HepG2 (cell line): ENCODE measurements at regions not wholly inside any gene's neighbourhood (a gene's known extent, or its start where the extent isn't known, plus 50 kb on each side); places are given as distances from the start of the nearest gene placed in this dataset.

Source experiments
- ATAC-seq: fragments of 200-7000 bp; cut with Tn5 transposase; 3 replicates; pipeline ENCODE4 v1.9.1; 2020; ENCODE audit warnings: mild to moderate bottlenecking, moderate library complexity
- BruUV-seq: library from RNA; stranded (reverse); fragments of 400-500 nt; replicated peaks from 2 replicates; lab custom pipeline; 2021; lab: Mats Ljungman, UMichigan
- CTCF ChIA-PET: fragments of 300-600 bp; formaldehyde crosslinking; extraction: SDS; loops from one replicate; lab custom pipeline; 2021; ENCODE audit warnings: low total read pairs, inconsistent platforms, low intra/inter-chr PET ratio; lab: Yijun Ruan, JAX
- POLR2A ChIA-PET: fragments of 350-600 bp; sonication (Branson Sonifier 250); formaldehyde crosslinking; loops from one replicate; lab custom pipeline; 2020; ENCODE audit warnings: antibody characterized with exemption, inconsistent platforms; lab: Yijun Ruan, JAX
- DNase-seq: peaks from one replicate; pipeline ENCODE4 v3.0.0-alpha.2; 2015; ENCODE audit warnings: low spot score
- FAIRE-seq: peaks from 3 replicates; lab custom pipeline; 2011; peaks lifted over from hg19 to GRCh38; lab: Jason Lieb, UNC
- H2AFZ ChIP-seq: one replicate; pipeline ENCODE4 v1.6.1; 2011; ENCODE audit warnings: low read length, inconsistent platforms
- H3K27ac ChIP-seq: fragments of 300-600 bp; 3 replicates; pipeline ENCODE4 v1.8.0; 2011; ENCODE audit warnings: mixed run types, mild to moderate bottlenecking, mixed read lengths, low read length, inconsistent platforms; ENCODE audit not compliant: insufficient read depth; ENCODE audit errors: extremely low read length
- H3K27me3 ChIP-seq, 2 experiments: fragments of 200-600 bp in 1 of 2; 2 replicates in 1 of 2; 3 replicates in 1 of 2; pipeline versions ENCODE4 v1.6.0 to v1.8.0; 2011; ENCODE audit warnings: low read length in 2 of 2, mild to moderate bottlenecking in 2 of 2, moderate library complexity in 2 of 2, inconsistent platforms in 1 of 2; ENCODE audit not compliant: insufficient read depth in 2 of 2, control insufficient read depth in 1 of 2
- H3K36me3 ChIP-seq, 2 experiments: fragments of 200-600 bp in 1 of 2; replicated peaks in 1 of 2; 2 replicates in 1 of 2; 3 replicates in 1 of 2; pipeline versions ENCODE4 v1.5.1 to v1.8.0; 2011; ENCODE audit warnings: low read length in 2 of 2, inconsistent platforms in 1 of 2; ENCODE audit not compliant: insufficient read depth in 2 of 2, control insufficient read depth in 1 of 2
- H3K4me1 ChIP-seq: 2 replicates; pipeline ENCODE4 v1.5.1; 2012; ENCODE audit warnings: low read length, inconsistent platforms; ENCODE audit not compliant: insufficient read depth
- H3K4me2 ChIP-seq: 2 replicates; pipeline ENCODE4 v1.6.0; 2011; ENCODE audit warnings: low read depth, low read length, inconsistent platforms
- H3K4me3 ChIP-seq, 3 experiments: fragments of 200-600 bp in 1 of 3; sonication (generic), shearing (Covaris generic) in 1 of 3; replicated peaks in 1 of 3; 2 replicates each; pipeline ENCODE4 v1.5.1; 2011 to 2016; ENCODE audit warnings: low read length in 3 of 3, inconsistent platforms in 2 of 3, low read depth in 2 of 3, mild to moderate bottlenecking in 2 of 3, control low read depth in 1 of 3, mixed read lengths in 1 of 3; ENCODE audit not compliant: insufficient read depth in 1 of 3
- H3K79me2 ChIP-seq: one replicate; pipeline ENCODE4 v1.6.1; 2011; ENCODE audit warnings: low read length, inconsistent platforms; ENCODE audit not compliant: insufficient read depth
- H3K9ac ChIP-seq: 2 replicates; pipeline ENCODE4 v1.6.0; 2011; ENCODE audit warnings: mild to moderate bottlenecking, low read depth, low read length, inconsistent platforms; ENCODE audit not compliant: insufficient read depth
- H3K9me3 ChIP-seq: 2 replicates; pipeline ENCODE4 v1.5.1; 2012; ENCODE audit warnings: mild to moderate bottlenecking, low read length
- H4K20me1 ChIP-seq: 2 replicates; pipeline ENCODE4 v1.6.0; 2011; ENCODE audit warnings: inconsistent platforms, mild to moderate bottlenecking, low read length, moderate library complexity; ENCODE audit not compliant: insufficient read depth
- CBX1 ChIP-seq: IDR thresholded peaks from one replicate; pipeline ENCODE4 v1.6.1; 2016; ENCODE audit warnings: antibody characterized with exemption, low read depth
- ELF3 ChIP-seq: IDR thresholded peaks from 2 replicates; pipeline ENCODE4 v1.6.1; 2016; ENCODE audit warnings: missing genetic modification reagents, missing compliant biosample characterization
- GTF3A ChIP-seq: sonication (generic); formaldehyde crosslinking; conservative IDR thresholded peaks from 2 replicates; pipeline ENCODE4 v1.4.0; 2020; ENCODE audit warnings: mild to moderate bottlenecking, missing genetic modification reagents
- HNF4G ChIP-seq, 2 experiments: sonication (generic) in 1 of 2; formaldehyde crosslinking in 1 of 2; IDR thresholded peaks; 2 replicates each; pipeline versions ENCODE4 v1.4.0 to v1.6.1; 2011 to 2020; ENCODE audit warnings: borderline replicate concordance in 2 of 2, low read depth in 2 of 2, mild to moderate bottlenecking in 2 of 2, low read length in 1 of 2, missing genetic modification reagents in 1 of 2, moderate library complexity in 1 of 2
- HOXA3 ChIP-seq: sonication (generic); formaldehyde crosslinking; IDR thresholded peaks from 2 replicates; pipeline ENCODE4 v1.5.0; 2020; ENCODE audit warnings: missing genetic modification reagents
- MEF2D ChIP-seq: sonication (generic); formaldehyde crosslinking; IDR thresholded peaks from 2 replicates; pipeline ENCODE4 v1.5.1; 2020; ENCODE audit warnings: mild to moderate bottlenecking, missing genetic modification reagents
- MYPOP ChIP-seq: sonication (generic); formaldehyde crosslinking; IDR thresholded peaks from 2 replicates; pipeline ENCODE4 v1.8.1; 2023; ENCODE audit warnings: mild to moderate bottlenecking, moderate library complexity, missing genetic modification reagents
- PCBP1 ChIP-seq: fragments of 200-400 bp; formaldehyde crosslinking; IDR thresholded peaks from 2 replicates; pipeline ENCODE4 v1.6.1; 2017; ENCODE audit warnings: mild to moderate bottlenecking, low read depth, low read length, borderline replicate concordance
- PLRG1 ChIP-seq: fragments of 450-650 bp; conservative IDR thresholded peaks from 2 replicates; pipeline ENCODE4 v1.6.1; 2016
- SMAD3 ChIP-seq: sonication (generic); formaldehyde crosslinking; IDR thresholded peaks from 2 replicates; pipeline ENCODE4 v1.4.0; 2020; ENCODE audit warnings: missing genetic modification reagents
- TBX3 ChIP-seq: fragments of 450-650 bp; IDR thresholded peaks from 2 replicates; pipeline ENCODE4 v1.6.1; 2017; ENCODE audit warnings: antibody characterized with exemption, mild to moderate bottlenecking, inconsistent platforms, borderline replicate concordance
- ZNF577 ChIP-seq: sonication (generic); formaldehyde crosslinking; IDR thresholded peaks from 2 replicates; pipeline ENCODE4 v1.4.0; 2020; ENCODE audit warnings: mild to moderate bottlenecking, low read depth, missing genetic modification reagents, borderline replicate concordance
- ZNF704 ChIP-seq: sonication (generic); formaldehyde crosslinking; IDR thresholded peaks from 2 replicates; pipeline ENCODE4 v1.8.1; 2023; ENCODE audit warnings: mild to moderate bottlenecking, inconsistent platforms, moderate library complexity, missing genetic modification reagents, borderline replicate concordance
- ZNF75D ChIP-seq: sonication (generic); formaldehyde crosslinking; IDR thresholded peaks from 2 replicates; pipeline ENCODE4 v1.8.1; 2023; ENCODE audit warnings: missing genetic modification reagents, mild to moderate bottlenecking, borderline replicate concordance
- WGBS: methylation state at CpG from one replicate; pipeline ENCODE4 v1.1.6; 2017; ENCODE audit warnings: low lambda C conversion rate; 5-methylcytosine and 5-hydroxymethylcytosine counted together
- in situ Hi-C: cut with HindIII; loops from 2 replicates; pipeline ENCODE4 v1.10.0; 2017; ENCODE audit warnings: low pct_unique_long_range_greater_than_20kb; ENCODE audit not compliant: extremely low pct_ligation_motif_present
- intact Hi-C: fragments of 100-400 bp; cut with micrococcal nuclease; formaldehyde crosslinking; loops from one replicate; pipeline ENCODE4 v1.10.0; 2022; ENCODE audit not compliant: unreplicated experiment
- TF ChIP-seq, protein P1 (sequence below): fragments of 450-650 bp; IDR thresholded peaks from 2 replicates; pipeline ENCODE4 v1.6.1; 2017
- TF ChIP-seq, protein P2 (sequence below): IDR thresholded peaks from 2 replicates; pipeline ENCODE4 v1.6.1; 2016

DNA sequence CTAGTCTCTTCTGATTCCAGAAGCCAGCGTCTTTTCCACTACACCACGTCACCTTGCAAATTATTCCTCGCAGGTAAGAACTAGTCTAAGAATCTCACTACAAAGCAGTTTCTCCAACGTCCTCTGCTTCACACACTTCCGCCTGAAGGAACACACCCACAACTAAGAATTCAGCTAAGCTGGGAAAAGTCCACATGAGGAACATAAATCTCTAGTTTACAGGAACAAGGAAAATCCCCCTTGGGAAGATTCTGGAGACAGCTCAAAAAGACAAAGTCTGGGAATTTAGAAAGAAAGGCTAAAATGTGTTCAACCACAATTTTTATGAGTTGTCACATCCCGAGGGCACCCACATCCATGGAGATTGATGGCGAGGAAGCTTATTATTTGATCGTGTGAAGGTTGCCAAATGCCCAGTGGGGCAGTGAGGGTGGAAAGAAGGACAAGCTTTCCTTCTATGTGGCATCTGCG lies 780.2 kb upstream of the TBX3 start:
- Histone ChIP-seq H3K27me3 (no peaks in the 10 kb centered on the region), H3K9ac (no peak overlapping the region), H3K4me1 (peaks cover 17% of the 10 kb centered on the region), H4K20me1 (no peaks in the 10 kb centered on the region), H2AFZ (no peak overlapping the region), H3K27ac (no peak overlapping the region), H3K36me3 (no peaks in the 10 kb centered on the region), H3K79me2 (no peaks in the 10 kb centered on the region), H3K9me3 (no peaks in the 10 kb centered on the region), H3K4me3 (no peak overlapping the region), H3K4me2 (no peak overlapping the region)
- ChIA-PET CTCF (no interaction called here), POLR2A (interaction anchor here (0.6 kb wide), 1 partner anchor 252 kb away, joined by 3 read pairs; no protein-coding TSS in a partner anchor)
- no TSS peak for BruUV-seq
- intact Hi-C loops: no loop called here
- 92% methylated on average over 9 of the region's 9 CpGs for WGBS
- no peak for TF ChIP-seq HOXA3 (CRISPR knock-in tag)
- TF ChIP-seq PCBP1: no peak
- TF ChIP-seq MYPOP (CRISPR knock-in tag): no peak
- TF ChIP-seq ZNF75D (CRISPR knock-in tag): no peak
- TF ChIP-seq ELF3 (CRISPR knock-in tag): no peak
- no peak for TF ChIP-seq CBX1
- TF ChIP-seq, protein P1, sequence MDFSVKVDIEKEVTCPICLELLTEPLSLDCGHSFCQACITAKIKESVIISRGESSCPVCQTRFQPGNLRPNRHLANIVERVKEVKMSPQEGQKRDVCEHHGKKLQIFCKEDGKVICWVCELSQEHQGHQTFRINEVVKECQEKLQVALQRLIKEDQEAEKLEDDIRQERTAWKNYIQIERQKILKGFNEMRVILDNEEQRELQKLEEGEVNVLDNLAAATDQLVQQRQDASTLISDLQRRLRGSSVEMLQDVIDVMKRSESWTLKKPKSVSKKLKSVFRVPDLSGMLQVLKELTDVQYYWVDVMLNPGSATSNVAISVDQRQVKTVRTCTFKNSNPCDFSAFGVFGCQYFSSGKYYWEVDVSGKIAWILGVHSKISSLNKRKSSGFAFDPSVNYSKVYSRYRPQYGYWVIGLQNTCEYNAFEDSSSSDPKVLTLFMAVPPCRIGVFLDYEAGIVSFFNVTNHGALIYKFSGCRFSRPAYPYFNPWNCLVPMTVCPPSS: no peak
- no peak for TF ChIP-seq ZNF704 (CRISPR knock-in tag)
- TF ChIP-seq MEF2D (CRISPR knock-in tag): no peak
- no peak for TF ChIP-seq GTF3A (CRISPR knock-in tag)
- no peak for TF ChIP-seq TBX3
- TF ChIP-seq SMAD3 (CRISPR knock-in tag): no peak
- no peak for TF ChIP-seq ZNF577 (CRISPR knock-in tag)
- TF ChIP-seq, protein P2, sequence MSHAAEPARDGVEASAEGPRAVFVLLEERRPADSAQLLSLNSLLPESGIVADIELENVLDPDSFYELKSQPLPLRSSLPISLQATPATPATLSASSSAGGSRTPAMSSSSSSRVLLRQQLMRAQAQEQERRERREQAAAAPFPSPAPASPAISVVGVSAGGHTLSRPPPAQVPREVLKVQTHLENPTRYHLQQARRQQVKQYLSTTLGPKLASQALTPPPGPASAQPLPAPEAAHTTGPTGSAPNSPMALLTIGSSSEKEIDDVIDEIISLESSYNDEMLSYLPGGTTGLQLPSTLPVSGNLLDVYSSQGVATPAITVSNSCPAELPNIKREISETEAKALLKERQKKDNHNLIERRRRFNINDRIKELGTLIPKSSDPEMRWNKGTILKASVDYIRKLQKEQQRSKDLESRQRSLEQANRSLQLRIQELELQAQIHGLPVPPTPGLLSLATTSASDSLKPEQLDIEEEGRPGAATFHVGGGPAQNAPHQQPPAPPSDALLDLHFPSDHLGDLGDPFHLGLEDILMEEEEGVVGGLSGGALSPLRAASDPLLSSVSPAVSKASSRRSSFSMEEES (CRISPR knock-in tag): no peak
- no peak for TF ChIP-seq HNF4G (IDR thresholded peaks at IDR 0.05; ENCODE audit: borderline replicate concordance, low read depth, low read length)
- no peak for TF ChIP-seq HNF4G (CRISPR knock-in tag; IDR thresholded peaks at IDR 0.05; ENCODE audit: borderline replicate concordance, low read depth)
- no peak for TF ChIP-seq PLRG1
- in situ Hi-C loops: loop anchor here (25.0 kb wide), 1 partner anchor 802 kb away; no protein-coding TSS in a partner anchor
- no peak for ATAC-seq
- FAIRE-seq: no peak
- no peak for DNase-seq
